HG02678 (cell line): ENCODE measurements at regions not wholly inside any gene's neighbourhood (a gene's known extent, or its start where the extent isn't known, plus 50 kb on each side); places are given as distances from the start of the nearest gene placed in this dataset.

Source experiments
- ATAC-seq: cut with Tn5 transposase; IDR thresholded peaks from one replicate; pipeline ENCODE4 v1.9.1; 2021; ENCODE audit warnings: mild to moderate bottlenecking, moderate library complexity; ENCODE audit not compliant: unreplicated experiment

DNA sequence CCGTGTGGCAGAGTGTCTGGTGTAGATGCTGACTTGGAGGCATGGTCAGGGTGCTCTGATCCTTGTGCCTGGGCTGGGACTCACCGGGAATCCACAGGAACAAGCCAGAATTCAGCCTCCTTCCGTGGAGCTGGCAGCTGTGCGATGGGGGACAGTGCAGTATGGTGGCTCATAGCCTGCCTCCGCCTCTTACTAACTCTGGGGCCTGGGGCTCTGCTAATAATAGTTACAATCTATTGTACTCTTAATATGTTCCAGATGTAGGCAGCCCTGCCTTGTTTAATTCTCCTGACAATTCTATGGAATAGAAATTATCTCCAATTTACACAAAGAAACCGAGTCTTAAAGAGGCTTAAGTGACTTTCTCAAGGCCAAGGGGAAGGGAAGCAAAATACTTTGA is 77.6 kb downstream of the PCDH1 start:
- ATAC-seq: no peak

DNA sequence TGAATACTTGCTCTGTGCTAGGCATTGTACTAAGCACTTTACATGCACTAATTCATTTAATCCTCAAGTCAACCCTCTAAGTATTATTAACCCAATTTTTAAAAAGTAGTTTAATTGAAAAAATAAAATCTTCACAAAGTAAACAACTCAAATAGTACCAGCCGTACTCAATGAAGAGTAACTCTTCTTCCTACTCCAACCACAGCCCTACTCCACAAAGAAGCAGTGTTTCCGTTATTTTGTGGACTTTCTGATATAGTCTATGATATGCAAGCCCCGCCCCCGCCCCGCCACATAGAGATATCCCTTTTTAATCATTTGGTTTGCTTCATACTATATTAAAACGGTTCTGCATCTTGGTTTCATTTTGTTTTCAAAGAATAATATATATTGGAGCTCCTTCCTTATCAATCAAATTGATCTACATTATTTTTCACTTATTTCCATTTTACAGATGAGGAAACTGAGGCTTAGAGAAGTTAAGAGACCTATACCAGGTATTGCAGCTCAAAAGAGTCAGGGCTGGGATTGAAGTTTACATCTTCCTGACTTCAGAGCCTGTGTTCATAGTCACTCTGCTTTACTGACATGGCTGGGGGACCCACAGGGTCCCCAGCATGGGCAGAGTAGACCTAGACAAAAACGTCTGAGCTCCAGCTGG is 78.6 kb downstream of the PCDH1 start:
- no peak for ATAC-seq

DNA sequence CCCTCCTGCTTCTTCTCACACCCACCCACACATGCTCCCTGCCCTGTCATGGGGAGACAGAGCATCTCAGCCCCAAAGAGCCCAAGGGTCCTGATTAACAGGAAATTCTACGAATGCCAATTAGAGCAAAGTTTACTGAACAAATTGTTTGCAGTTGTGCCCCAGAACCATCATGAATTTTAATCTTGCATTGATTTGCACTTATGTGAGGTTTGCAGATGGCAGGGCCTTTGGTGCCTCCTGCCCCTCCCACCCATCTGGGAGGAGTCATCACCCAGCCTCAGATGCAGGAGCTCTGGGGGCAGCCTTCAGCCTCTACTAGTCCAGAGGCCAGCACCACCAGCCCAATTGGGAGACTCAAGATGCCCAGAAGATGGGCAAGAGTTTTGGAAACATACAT is 80.8 kb downstream of the PCDH1 start:
- no peak for ATAC-seq

GRCh38 chr5:141795421-141795820 is 82.8 kb downstream of the PCDH1 start:
- no peak for ATAC-seq

- ATAC-seq: no peak
Observed at GRCh38 chr5:141793881-141794280, 84.3 kb downstream of the PCDH1 start.

DNA sequence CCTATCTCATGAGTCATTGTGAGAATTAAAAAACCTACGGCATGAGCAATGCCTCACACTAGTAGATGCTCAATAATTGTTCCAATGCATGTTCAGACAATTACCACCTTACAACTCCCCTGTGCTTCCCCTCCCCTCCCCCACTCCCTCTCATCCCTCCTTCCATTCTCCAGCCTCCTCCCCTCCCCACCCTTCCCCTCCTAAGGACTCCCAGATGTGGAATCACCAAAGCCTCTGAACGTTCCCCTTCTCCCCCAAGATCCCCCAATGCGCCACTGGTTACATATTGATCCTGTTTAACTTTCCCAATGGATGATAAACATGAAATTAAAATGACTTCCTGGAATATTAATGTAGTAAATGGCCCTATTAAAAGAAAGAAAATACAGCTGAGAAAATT is 84.8 kb downstream of the PCDH1 start:
- no peak for ATAC-seq

- no peak for ATAC-seq
Observed at GRCh38 chr5:141790630-141791029, 87.6 kb downstream of the PCDH1 start.

GRCh38 chr5:141789330-141789729 is 88.9 kb downstream of the PCDH1 start:
- no peak for ATAC-seq

- no peak for ATAC-seq
Observed at GRCh38 chr5:141788296-141788970, 89.8 kb downstream of the PCDH1 start.

- no peak for ATAC-seq
Observed at GRCh38 chr5:141787376-141787775, 90.8 kb downstream of the PCDH1 start.

- ATAC-seq: no peak
Observed at GRCh38 chr5:141786700-141787099, 91.5 kb downstream of the PCDH1 start.

- ATAC-seq: no peak
Observed at GRCh38 chr5:141785711-141786110, 92.5 kb downstream of the PCDH1 start.

- no peak for ATAC-seq
Observed at GRCh38 chr5:141785135-141785534, 93.1 kb downstream of the PCDH1 start.

- ATAC-seq: no peak
Observed at GRCh38 chr5:141784529-141784928, 93.7 kb downstream of the PCDH1 start.

- no peak for ATAC-seq
Observed at GRCh38 chr5:141783947-141784296, 94.3 kb downstream of the PCDH1 start.

DNA sequence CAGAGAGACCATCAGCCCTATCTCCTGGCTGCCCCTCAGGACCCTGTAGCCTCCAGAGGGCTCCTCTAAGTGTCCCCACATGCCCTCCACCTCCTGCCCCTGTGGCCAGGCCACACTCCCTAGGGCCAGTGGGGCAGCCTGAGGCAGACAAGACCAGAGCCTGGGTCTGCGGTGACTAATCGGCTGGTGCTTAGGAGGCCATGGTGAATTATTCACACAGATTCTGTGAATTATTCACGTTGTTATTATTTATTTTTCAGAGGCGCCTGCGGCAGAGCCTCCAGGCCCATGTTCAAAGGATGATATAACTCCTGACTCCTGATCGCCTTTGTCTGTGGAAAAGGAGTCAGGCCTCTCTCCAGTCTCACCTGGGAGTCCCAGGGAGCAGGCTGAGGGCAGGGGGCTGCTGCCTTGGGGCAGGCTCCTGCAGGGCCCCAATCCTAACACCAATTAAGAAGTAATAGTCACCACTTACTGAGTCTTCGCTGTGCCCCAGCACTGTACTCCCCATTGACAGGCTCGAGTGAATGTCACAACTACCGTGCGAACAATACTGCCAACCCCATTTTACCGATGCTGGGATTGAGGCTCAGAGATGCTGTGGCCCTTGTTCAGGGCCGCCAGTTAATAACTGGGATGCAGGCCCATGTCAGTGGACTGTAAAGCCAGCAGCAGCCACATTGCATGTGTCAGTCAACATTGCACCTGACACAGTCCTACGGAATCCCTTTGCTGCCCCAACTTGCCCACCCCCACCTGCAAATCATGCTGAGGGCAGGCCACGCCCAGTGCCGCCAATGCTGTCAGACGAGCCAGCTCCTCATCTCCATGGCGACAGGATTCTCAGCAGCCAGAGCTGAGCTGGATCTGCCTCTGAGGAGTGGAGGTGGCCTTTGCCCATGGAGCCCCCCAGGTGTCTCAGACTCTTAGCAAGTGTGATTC is 94.9 kb downstream of the PCDH1 start:
- no peak for ATAC-seq

DNA sequence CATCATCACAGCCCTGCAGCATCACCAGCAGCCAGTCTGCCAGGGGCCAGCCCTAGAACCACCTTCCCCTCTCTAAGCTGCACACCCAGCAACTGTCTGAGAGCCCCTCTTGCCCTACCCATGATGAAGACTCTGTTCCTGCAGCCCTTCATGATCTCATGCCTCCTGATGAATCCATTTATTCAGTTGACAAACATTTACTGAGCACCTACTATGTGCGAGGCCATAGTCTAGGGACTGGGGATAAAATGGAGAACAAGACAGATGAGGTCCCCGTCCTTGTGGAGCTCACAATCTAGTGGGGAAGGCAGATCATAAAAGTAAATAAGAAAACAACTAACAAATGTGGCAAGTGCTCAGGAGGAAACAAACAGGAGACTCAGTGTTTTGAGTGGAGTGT is 96.3 kb downstream of the PCDH1 start:
- ATAC-seq: no peak

- ATAC-seq: no peak
Observed at GRCh38 chr5:141780952-141781781, 97.0 kb downstream of the PCDH1 start.

DNA sequence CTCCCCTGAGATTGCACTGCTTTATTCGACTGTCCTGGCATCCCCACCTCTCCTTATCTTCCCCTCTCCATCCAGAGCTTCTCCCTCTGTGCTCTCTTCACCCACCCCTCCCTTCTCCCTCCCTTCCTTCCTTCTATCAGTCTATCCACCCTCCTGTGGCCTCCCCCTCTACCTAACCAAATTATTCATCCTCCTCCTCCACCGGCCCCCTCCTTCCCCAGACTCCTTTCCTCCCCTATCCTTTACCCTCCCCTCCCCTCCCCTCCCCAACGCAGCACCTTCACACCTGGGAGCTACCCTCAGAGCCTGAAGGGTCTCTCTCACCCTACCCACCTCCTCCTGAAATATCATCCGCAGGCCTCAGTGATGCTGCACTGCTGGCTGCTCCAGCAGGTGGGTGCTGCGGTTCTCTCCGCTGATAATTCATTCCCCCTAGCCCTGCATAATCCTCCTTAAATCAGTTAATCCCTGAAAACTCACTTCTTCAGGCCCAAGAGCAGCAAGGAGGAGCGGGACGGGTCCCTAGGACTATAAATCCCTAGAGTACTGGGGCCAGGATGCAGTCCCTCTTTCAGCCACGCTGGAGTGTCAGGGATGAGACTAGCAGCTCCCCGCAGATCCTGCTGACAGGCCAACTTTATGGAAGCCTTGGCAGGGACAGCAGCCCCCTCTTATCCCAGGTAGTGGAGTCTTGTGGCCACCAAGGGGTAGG is 97.8 kb downstream of the PCDH1 start:
- no peak for ATAC-seq

- no peak for ATAC-seq
Observed at GRCh38 chr5:141779503-141779973, 97.5 kb upstream of the ARAP3 start.
